CD4-positive, alpha-beta T cell (primary cell): ENCODE measurements at regions not wholly inside any gene's neighbourhood (a gene's known extent, or its start where the extent isn't known, plus 50 kb on each side); places are given as distances from the start of the nearest gene placed in this dataset.

ENCODE experiments used
- ATAC-seq: fragments of 200-7000 bp; cut with Tn5 transposase; one replicate; pipeline ENCODE4 v1.10.0; 2022; ENCODE audit warnings: mild to moderate bottlenecking; ENCODE audit not compliant: poor library complexity
- CTCF ChIA-PET: fragments of 350-600 bp; sonication (Branson Sonifier 250); formaldehyde crosslinking; loops from one replicate; lab custom pipeline; 2021; ENCODE audit warnings: antibody characterized with exemption, inconsistent platforms; lab: Charles Lee
- POLR2A ChIA-PET: fragments of 350-600 bp; sonication (Branson Sonifier 250); formaldehyde crosslinking; loops from one replicate; lab custom pipeline; 2021; ENCODE audit warnings: antibody characterized with exemption, inconsistent platforms; lab: Charles Lee
- DNase-seq, 14 experiments: peaks; one replicate each; pipeline ENCODE4 v3.0.0-alpha.2; 2013 to 2020; ENCODE audit warnings: mixed read lengths in 2 of 14
- H3K27ac ChIP-seq, 2 donors: one replicate each; pipeline versions ENCODE4 v1.5.1 to v1.7.0; 2013; ENCODE audit warnings: low read length in 2 of 2, low read depth in 1 of 2, mild to moderate bottlenecking in 1 of 2
- H3K27me3 ChIP-seq, 2 experiments: 1 replicate in 1 of 2; 2 replicates in 1 of 2; pipeline versions ENCODE4 v1.6.1 to v1.7.0; 2013; ENCODE audit warnings: low read length in 2 of 2, control low read depth in 1 of 2, mild to moderate bottlenecking in 1 of 2, moderate library complexity in 1 of 2; ENCODE audit not compliant: insufficient read depth in 2 of 2, control insufficient read depth in 1 of 2
- H3K36me3 ChIP-seq: one replicate; pipeline ENCODE4 v1.6.1; 2013; ENCODE audit warnings: low read length, control low read depth; ENCODE audit not compliant: insufficient read depth
- H3K4me1 ChIP-seq: one replicate; pipeline ENCODE4 v1.6.1; 2013; ENCODE audit warnings: low read length, control low read depth; ENCODE audit not compliant: insufficient read depth
- H3K4me3 ChIP-seq: one replicate; pipeline ENCODE4 v1.5.1; 2013; ENCODE audit warnings: mild to moderate bottlenecking, low read length, moderate library complexity
- H3K9me3 ChIP-seq, 2 experiments: 1 replicate in 1 of 2; 2 replicates in 1 of 2; pipeline versions ENCODE4 v1.6.1 to v1.7.0; 2013; ENCODE audit warnings: low read length in 2 of 2, mild to moderate bottlenecking in 2 of 2, control low read depth in 1 of 2, moderate library complexity in 1 of 2; ENCODE audit not compliant: control insufficient read depth in 1 of 2, insufficient read depth in 1 of 2
- H3K27ac Mint-ChIP-seq: one replicate; pipeline ENCODE4 v1.8.0; 2020; ENCODE audit warnings: mixed read lengths
- H3K27me3 Mint-ChIP-seq: one replicate; pipeline ENCODE4 v1.8.0; 2021; ENCODE audit warnings: mixed read lengths
- H3K36me3 Mint-ChIP-seq: one replicate; pipeline ENCODE4 v1.8.0; 2021; ENCODE audit warnings: low read depth, mixed read lengths
- H3K4me1 Mint-ChIP-seq: one replicate; pipeline ENCODE4 v1.8.0; 2021; ENCODE audit warnings: low read depth, mixed read lengths
- H3K4me3 Mint-ChIP-seq: one replicate; pipeline ENCODE4 v1.8.0; 2020; ENCODE audit warnings: mild to moderate bottlenecking, mixed read lengths
- H3K9me3 Mint-ChIP-seq: one replicate; pipeline ENCODE4 v1.8.0; 2020; ENCODE audit warnings: mixed read lengths
- CTCF ChIP-seq: fragments of 200-600 bp; IDR thresholded peaks from one replicate; pipeline ENCODE4 v1.8.0; 2022; ENCODE audit warnings: antibody characterized with exemption, mild to moderate bottlenecking
- intact Hi-C, 2 experiments: fragments of 100-400 bp; cut with DNase I in 1 of 2; cut with micrococcal nuclease in 1 of 2; formaldehyde crosslinking; loops; one replicate each; pipeline versions ENCODE4 v1.15.1 to v1.9.0; 2023 to 2025; cut with DNase I, micrococcal nuclease

GRCh38 chr4:110815950-110816349 is 193.1 kb upstream of the PITX2 start:
- DNase-seq (no peak), ATAC-seq (no peak)
- no peaks in the 10 kb centered on the region for H3K36me3 ChIP-seq
- no peaks in the 10 kb centered on the region for H3K9me3 ChIP-seq
- no peaks in the 10 kb centered on the region for H3K36me3 Mint-ChIP-seq
- no peaks in the 10 kb centered on the region for H3K4me1 ChIP-seq
- no peak overlapping the region for H3K4me3 Mint-ChIP-seq
- no peak overlapping the region for H3K27ac ChIP-seq
- no peak overlapping the region for H3K4me3 ChIP-seq
- ChIA-PET CTCF (no interaction called here), POLR2A (no interaction called here)
- peaks cover 2% of the 10 kb centered on the region for H3K9me3 Mint-ChIP-seq
- TF ChIP-seq CTCF, result no peak
- H3K4me1 Mint-ChIP-seq, result no peaks in the 10 kb centered on the region
- intact Hi-C loops, result no loop called here
- H3K27me3 Mint-ChIP-seq, result no peaks in the 10 kb centered on the region
- no peak overlapping the region for H3K27ac Mint-ChIP-seq
- no peaks in the 10 kb centered on the region for H3K27me3 ChIP-seq

GRCh38 chr4:110816367-110816766 is 193.5 kb upstream of the PITX2 start:
- Histone ChIP-seq H3K36me3 (no peaks in the 10 kb centered on the region), H3K27me3 (no peaks in the 10 kb centered on the region), H3K4me3 (no peak overlapping the region), H3K9me3 (no peaks in the 10 kb centered on the region), H3K27ac (no peak overlapping the region), H3K4me1 (no peaks in the 10 kb centered on the region)
- ChIA-PET CTCF (no interaction called here), POLR2A (no interaction called here)
- no peaks in the 10 kb centered on the region for H3K36me3 Mint-ChIP-seq
- DNase-seq (no peak), ATAC-seq (no peak)
- H3K4me1 Mint-ChIP-seq, result no peaks in the 10 kb centered on the region
- intact Hi-C loops, result no loop called here
- no peaks in the 10 kb centered on the region for H3K27me3 Mint-ChIP-seq
- H3K9me3 Mint-ChIP-seq, result peaks cover 2% of the 10 kb centered on the region
- no peak overlapping the region for H3K4me3 Mint-ChIP-seq
- TF ChIP-seq CTCF, result no peak
- H3K27ac Mint-ChIP-seq, result no peak overlapping the region

GRCh38 chr4:110821186-110821585 is 198.3 kb upstream of the PITX2 start:
- ATAC-seq, result no peak
- Mint-ChIP-seq H3K27me3 (no peaks in the 10 kb centered on the region), H3K27ac (no peak overlapping the region), H3K4me1 (no peaks in the 10 kb centered on the region), H3K36me3 (no peaks in the 10 kb centered on the region), H3K4me3 (no peak overlapping the region), H3K9me3 (no peaks in the 10 kb centered on the region)
- TF ChIP-seq CTCF, result no peak
- H3K9me3 ChIP-seq, result no peaks in the 10 kb centered on the region
- no peak overlapping the region for H3K27ac ChIP-seq
- ChIA-PET POLR2A (no interaction called here), CTCF (no interaction called here)
- H3K36me3 ChIP-seq, result no peaks in the 10 kb centered on the region
- H3K4me3 ChIP-seq, result no peak overlapping the region
- H3K27me3 ChIP-seq, result no peaks in the 10 kb centered on the region
- intact Hi-C loops, result no loop called here
- no peak for DNase-seq
- no peaks in the 10 kb centered on the region for H3K4me1 ChIP-seq
